ENCODE measurements at regions not wholly inside any gene's neighbourhood (a gene's known extent, or its start where the extent isn't known, plus 50 kb on each side); places are given as distances from the start of the nearest gene placed in this dataset.

- no peak overlapping the region for H3K9ac ChIP-seq (ENCODE audit: low read depth in 1 of 2, low read length in 2 of 2)
- no peaks in the 10 kb centered on the region for H3K9me3 ChIP-seq (ENCODE audit: control insufficient read depth in 1 of 2, low read length in 2 of 2)
- H3K4me3 ChIP-seq (ENCODE audit: low read depth in 1 of 2, low read length in 2 of 2), result no peak overlapping the region
- H3K27me3 ChIP-seq (ENCODE audit: control insufficient read depth in 1 of 2, insufficient read depth in 2 of 2, low read length in 2 of 2), result no peaks in the 10 kb centered on the region
- H3K4me1 ChIP-seq (ENCODE audit: control insufficient read depth in 1 of 2, insufficient read depth in 2 of 2, low read length in 2 of 2), result no peaks in the 10 kb centered on the region
- no peaks in the 10 kb centered on the region for H3K36me3 ChIP-seq (ENCODE audit: control insufficient read depth in 1 of 2, insufficient read depth in 2 of 2, low read length in 2 of 2)
- H3K27ac ChIP-seq (ENCODE audit: low read depth, low read length), result no peak overlapping the region
These were observed 87.8 kb downstream of the SMIM20 start for GRCh38 chr4:26001816-26002215.

- H3K4me3 ChIP-seq (ENCODE audit: low read depth in 1 of 2, low read length in 2 of 2), result no peak overlapping the region
- H3K9me3 ChIP-seq (ENCODE audit: control insufficient read depth in 1 of 2, low read length in 2 of 2), result no peaks in the 10 kb centered on the region
- H3K27ac ChIP-seq (ENCODE audit: low read depth, low read length), result no peak overlapping the region
- no peak overlapping the region for H3K9ac ChIP-seq (ENCODE audit: low read depth in 1 of 2, low read length in 2 of 2)
- H3K27me3 ChIP-seq (ENCODE audit: control insufficient read depth in 1 of 2, insufficient read depth in 2 of 2, low read length in 2 of 2), result no peaks in the 10 kb centered on the region
- no peaks in the 10 kb centered on the region for H3K36me3 ChIP-seq (ENCODE audit: control insufficient read depth in 1 of 2, insufficient read depth in 2 of 2, low read length in 2 of 2)
- no peaks in the 10 kb centered on the region for H3K4me1 ChIP-seq (ENCODE audit: control insufficient read depth in 1 of 2, insufficient read depth in 2 of 2, low read length in 2 of 2)
These were observed 89.0 kb downstream of the SMIM20 start for GRCh38 chr4:26003056-26003455.

GRCh38 chr4:26004290-26004689, 90.3 kb downstream of the SMIM20 start:
- Histone ChIP-seq H3K4me1 (ENCODE audit: control insufficient read depth in 1 of 2, insufficient read depth in 2 of 2, low read length in 2 of 2) (no peaks in the 10 kb centered on the region), H3K27me3 (ENCODE audit: control insufficient read depth in 1 of 2, insufficient read depth in 2 of 2, low read length in 2 of 2) (no peaks in the 10 kb centered on the region), H3K27ac (ENCODE audit: low read depth, low read length) (no peak overlapping the region), H3K9ac (ENCODE audit: low read depth in 1 of 2, low read length in 2 of 2) (no peak overlapping the region), H3K36me3 (ENCODE audit: control insufficient read depth in 1 of 2, insufficient read depth in 2 of 2, low read length in 2 of 2) (no peaks in the 10 kb centered on the region), H3K4me3 (ENCODE audit: low read depth in 1 of 2, low read length in 2 of 2) (no peak overlapping the region), H3K9me3 (ENCODE audit: control insufficient read depth in 1 of 2, low read length in 2 of 2) (peaks cover 2 to 5% of the 10 kb centered on the region in 2 donors)

- Histone ChIP-seq H3K4me1 (ENCODE audit: control insufficient read depth in 1 of 2, insufficient read depth in 2 of 2, low read length in 2 of 2) (no peaks in the 10 kb centered on the region), H3K4me3 (ENCODE audit: low read depth in 1 of 2, low read length in 2 of 2) (no peak overlapping the region), H3K27ac (ENCODE audit: low read depth, low read length) (no peak overlapping the region)
These were observed 91.7 kb downstream of the SMIM20 start for GRCh38 chr4:26005764-26006163.

GRCh38 chr4:26008737-26009136, 94.7 kb downstream of the SMIM20 start:
- H3K9ac ChIP-seq (ENCODE audit: low read depth in 1 of 2, low read length in 2 of 2), result no peak overlapping the region
- H3K27me3 ChIP-seq (ENCODE audit: control insufficient read depth in 1 of 2, insufficient read depth in 2 of 2, low read length in 2 of 2), result no peaks in the 10 kb centered on the region
- no peak overlapping the region for H3K27ac ChIP-seq (ENCODE audit: low read depth, low read length)
- no peaks in the 10 kb centered on the region for H3K36me3 ChIP-seq (ENCODE audit: control insufficient read depth in 1 of 2, insufficient read depth in 2 of 2, low read length in 2 of 2)
- no peaks in the 10 kb centered on the region for H3K4me1 ChIP-seq (ENCODE audit: control insufficient read depth in 1 of 2, insufficient read depth in 2 of 2, low read length in 2 of 2)
- peaks cover 2 to 11% of the 10 kb centered on the region in 2 donors for H3K9me3 ChIP-seq (ENCODE audit: control insufficient read depth in 1 of 2, low read length in 2 of 2)
- H3K4me3 ChIP-seq (ENCODE audit: low read depth in 1 of 2, low read length in 2 of 2), result no peak overlapping the region

More at GRCh38 chr4:26005764-26006163, 91.7 kb downstream of the SMIM20 start:
- H3K9me3 ChIP-seq (ENCODE audit: control insufficient read depth in 1 of 2, low read length in 2 of 2), result peaks cover 2 to 11% of the 10 kb centered on the region in 2 donors
- no peaks in the 10 kb centered on the region for H3K27me3 ChIP-seq (ENCODE audit: control insufficient read depth in 1 of 2, insufficient read depth in 2 of 2, low read length in 2 of 2)
- H3K9ac ChIP-seq (ENCODE audit: low read depth in 1 of 2, low read length in 2 of 2), result no peak overlapping the region
- no peaks in the 10 kb centered on the region for H3K36me3 ChIP-seq (ENCODE audit: control insufficient read depth in 1 of 2, insufficient read depth in 2 of 2, low read length in 2 of 2)

- H3K27me3 ChIP-seq (ENCODE audit: control insufficient read depth in 1 of 2, insufficient read depth in 2 of 2, low read length in 2 of 2), result no peaks in the 10 kb centered on the region
- peaks cover 2 to 11% of the 10 kb centered on the region in 2 donors for H3K9me3 ChIP-seq (ENCODE audit: control insufficient read depth in 1 of 2, low read length in 2 of 2)
- H3K36me3 ChIP-seq (ENCODE audit: control insufficient read depth in 1 of 2, insufficient read depth in 2 of 2, low read length in 2 of 2), result no peaks in the 10 kb centered on the region
These were observed 95.5 kb downstream of the SMIM20 start for GRCh38 chr4:26009502-26009901.

GRCh38 chr4:26010304-26010703, 96.3 kb downstream of the SMIM20 start:
- Histone ChIP-seq H3K27ac (ENCODE audit: low read depth, low read length) (no peak overlapping the region), H3K36me3 (ENCODE audit: control insufficient read depth in 1 of 2, insufficient read depth in 2 of 2, low read length in 2 of 2) (no peaks in the 10 kb centered on the region)

More at GRCh38 chr4:26009502-26009901, 95.5 kb downstream of the SMIM20 start:
- Histone ChIP-seq H3K9ac (ENCODE audit: low read depth in 1 of 2, low read length in 2 of 2) (no peak overlapping the region), H3K4me1 (ENCODE audit: control insufficient read depth in 1 of 2, insufficient read depth in 2 of 2, low read length in 2 of 2) (no peaks in the 10 kb centered on the region), H3K4me3 (ENCODE audit: low read depth in 1 of 2, low read length in 2 of 2) (no peak overlapping the region), H3K27ac (ENCODE audit: low read depth, low read length) (no peak overlapping the region)

GRCh38 chr4:26013629-26014028, 99.6 kb downstream of the SMIM20 start:
- peaks cover under 1 to 8% of the 10 kb centered on the region in 2 donors for H3K9me3 ChIP-seq (ENCODE audit: control insufficient read depth in 1 of 2, low read length in 2 of 2)
- H3K4me3 ChIP-seq (ENCODE audit: low read depth in 1 of 2, low read length in 2 of 2), result no peak overlapping the region
- no peaks in the 10 kb centered on the region for H3K27me3 ChIP-seq (ENCODE audit: control insufficient read depth in 1 of 2, insufficient read depth in 2 of 2, low read length in 2 of 2)
- H3K4me1 ChIP-seq (ENCODE audit: control insufficient read depth in 1 of 2, insufficient read depth in 2 of 2, low read length in 2 of 2), result peaks cover 0 to 4% of the 10 kb centered on the region in 2 donors
- H3K27ac ChIP-seq (ENCODE audit: low read depth, low read length), result no peak overlapping the region
- no peak overlapping the region for H3K9ac ChIP-seq (ENCODE audit: low read depth in 1 of 2, low read length in 2 of 2)
- H3K36me3 ChIP-seq (ENCODE audit: control insufficient read depth in 1 of 2, insufficient read depth in 2 of 2, low read length in 2 of 2), result no peaks in the 10 kb centered on the region

More at GRCh38 chr4:26010304-26010703, 96.3 kb downstream of the SMIM20 start:
- Histone ChIP-seq H3K27me3 (ENCODE audit: control insufficient read depth in 1 of 2, insufficient read depth in 2 of 2, low read length in 2 of 2) (no peaks in the 10 kb centered on the region), H3K9me3 (ENCODE audit: control insufficient read depth in 1 of 2, low read length in 2 of 2) (peaks cover 2 to 11% of the 10 kb centered on the region in 2 donors), H3K4me3 (ENCODE audit: low read depth in 1 of 2, low read length in 2 of 2) (no peak overlapping the region), H3K4me1 (ENCODE audit: control insufficient read depth in 1 of 2, insufficient read depth in 2 of 2, low read length in 2 of 2) (peaks cover 0 to 4% of the 10 kb centered on the region in 2 donors), H3K9ac (ENCODE audit: low read depth in 1 of 2, low read length in 2 of 2) (no peak overlapping the region)

GRCh38 chr4:26015133-26015651, 101.2 kb downstream of the SMIM20 start:
- no peak overlapping the region for H3K9ac ChIP-seq (ENCODE audit: low read depth in 1 of 2, low read length in 2 of 2)
- H3K4me3 ChIP-seq (ENCODE audit: low read depth in 1 of 2, low read length in 2 of 2), result no peak overlapping the region
- no peaks in the 10 kb centered on the region for H3K27me3 ChIP-seq (ENCODE audit: control insufficient read depth in 1 of 2, insufficient read depth in 2 of 2, low read length in 2 of 2)
- peaks cover 0 to 4% of the 10 kb centered on the region in 2 donors for H3K4me1 ChIP-seq (ENCODE audit: control insufficient read depth in 1 of 2, insufficient read depth in 2 of 2, low read length in 2 of 2)
- H3K9me3 ChIP-seq (ENCODE audit: control insufficient read depth in 1 of 2, low read length in 2 of 2), result no peaks in the 10 kb centered on the region
- H3K27ac ChIP-seq (ENCODE audit: low read depth, low read length), result no peak overlapping the region
- no peaks in the 10 kb centered on the region for H3K36me3 ChIP-seq (ENCODE audit: control insufficient read depth in 1 of 2, insufficient read depth in 2 of 2, low read length in 2 of 2)

GRCh38 chr4:26015906-26016305, 101.9 kb downstream of the SMIM20 start:
- Histone ChIP-seq H3K36me3 (ENCODE audit: control insufficient read depth in 1 of 2, insufficient read depth in 2 of 2, low read length in 2 of 2) (no peaks in the 10 kb centered on the region), H3K27me3 (ENCODE audit: control insufficient read depth in 1 of 2, insufficient read depth in 2 of 2, low read length in 2 of 2) (no peaks in the 10 kb centered on the region), H3K4me3 (ENCODE audit: low read depth in 1 of 2, low read length in 2 of 2) (no peak overlapping the region), H3K9ac (ENCODE audit: low read depth in 1 of 2, low read length in 2 of 2) (no peak overlapping the region), H3K27ac (ENCODE audit: low read depth, low read length) (no peak overlapping the region), H3K9me3 (ENCODE audit: control insufficient read depth in 1 of 2, low read length in 2 of 2) (no peaks in the 10 kb centered on the region), H3K4me1 (ENCODE audit: control insufficient read depth in 1 of 2, insufficient read depth in 2 of 2, low read length in 2 of 2) (peaks cover 0 to 4% of the 10 kb centered on the region in 2 donors)
